Trophoblast cell (in vitro differentiated cells and primary cell): ENCODE measurements at regions not wholly inside any gene's neighbourhood (a gene's known extent, or its start where the extent isn't known, plus 50 kb on each side); places are given as distances from the start of the nearest gene placed in this dataset.
"Not testable (repeated sequence)": the region's sequence is repeated elsewhere in the genome, so short reads cannot be mapped to it uniquely, and the experiment has no call there.

Experiments used
- DNase-seq, 2 donors: peaks; one replicate each; pipeline ENCODE4 v3.0.0-alpha.2; 2016
- H2AFZ ChIP-seq: 2 replicates; pipeline ENCODE4 v1.6.1; 2013; ENCODE audit warnings: low read length, moderate library complexity, mild to moderate bottlenecking; ENCODE audit not compliant: insufficient read depth, poor library complexity
- H2AK5ac ChIP-seq: 2 replicates; pipeline ENCODE4 v1.6.1; 2013; ENCODE audit warnings: mild to moderate bottlenecking, low read length
- H2BK120ac ChIP-seq: 2 replicates; pipeline ENCODE4 v1.6.1; 2013; ENCODE audit warnings: low read length, mild to moderate bottlenecking, moderate library complexity; ENCODE audit not compliant: insufficient read depth, poor library complexity
- H2BK12ac ChIP-seq: 2 replicates; pipeline ENCODE4 v1.6.1; 2013; ENCODE audit warnings: mild to moderate bottlenecking, low read length, moderate library complexity
- H2BK5ac ChIP-seq: 2 replicates; pipeline ENCODE4 v1.6.1; 2013; ENCODE audit warnings: low read length, low read depth, moderate library complexity, mild to moderate bottlenecking; ENCODE audit not compliant: poor library complexity
- H3K14ac ChIP-seq: 2 replicates; pipeline ENCODE4 v1.6.1; 2013; ENCODE audit warnings: mild to moderate bottlenecking, low read length
- H3K18ac ChIP-seq: 2 replicates; pipeline ENCODE4 v1.6.1; 2013; ENCODE audit warnings: mild to moderate bottlenecking, low read length
- H3K23ac ChIP-seq: 2 replicates; pipeline ENCODE4 v1.6.1; 2013; ENCODE audit warnings: low read length
- H3K27ac ChIP-seq: 2 replicates; pipeline ENCODE4 v1.5.1; 2013; ENCODE audit warnings: low read depth, mild to moderate bottlenecking, inconsistent platforms, low read length, moderate library complexity
- H3K27me3 ChIP-seq: 2 replicates; pipeline ENCODE4 v1.6.1; 2013; ENCODE audit warnings: inconsistent platforms, mild to moderate bottlenecking, low read length, moderate library complexity; ENCODE audit not compliant: insufficient read depth
- H3K36me3 ChIP-seq, 2 experiments: 1 replicate in 1 of 2; 2 replicates in 1 of 2; pipeline ENCODE4 v1.6.1; 2013; ENCODE audit warnings: low read length in 2 of 2, mild to moderate bottlenecking in 2 of 2, moderate library complexity in 1 of 2; ENCODE audit not compliant: insufficient read depth in 2 of 2, control insufficient read depth in 1 of 2
- H3K4ac ChIP-seq: 2 replicates; pipeline ENCODE4 v1.6.1; 2013; ENCODE audit warnings: low read depth, mild to moderate bottlenecking, low read length, moderate library complexity
- H3K4me1 ChIP-seq, 2 experiments: 1 replicate in 1 of 2; 2 replicates in 1 of 2; pipeline ENCODE4 v1.6.1; 2013; ENCODE audit warnings: low read length in 2 of 2, mild to moderate bottlenecking in 2 of 2, moderate library complexity in 1 of 2; ENCODE audit not compliant: insufficient read depth in 2 of 2, control insufficient read depth in 1 of 2
- H3K4me2 ChIP-seq: 2 replicates; pipeline ENCODE4 v1.6.1; 2013; ENCODE audit warnings: inconsistent platforms, mild to moderate bottlenecking, low read length, moderate library complexity
- H3K4me3 ChIP-seq: 2 replicates; pipeline ENCODE4 v1.5.1; 2013; ENCODE audit warnings: mild to moderate bottlenecking, low read depth, low read length, inconsistent platforms
- H3K79me1 ChIP-seq: one replicate; pipeline ENCODE4 v1.6.1; 2013; ENCODE audit warnings: low read length
- H3K79me2 ChIP-seq: 2 replicates; pipeline ENCODE4 v1.6.1; 2013; ENCODE audit warnings: low read length, mild to moderate bottlenecking; ENCODE audit not compliant: control insufficient read depth, insufficient read depth, poor library complexity
- H3K9ac ChIP-seq: 2 replicates; pipeline ENCODE4 v1.6.1; 2013; ENCODE audit warnings: mild to moderate bottlenecking, low read length
- H3K9me3 ChIP-seq: 2 replicates; pipeline ENCODE4 v1.6.1; 2013; ENCODE audit warnings: low read depth, mild to moderate bottlenecking, control low read depth, inconsistent platforms, low read length; ENCODE audit not compliant: insufficient read depth
- H4K12ac ChIP-seq: 2 replicates; pipeline ENCODE4 v1.6.1; 2013; ENCODE audit warnings: low read depth, mild to moderate bottlenecking, low read length, moderate library complexity
- H4K8ac ChIP-seq: 2 replicates; pipeline ENCODE4 v1.6.1; 2013; ENCODE audit warnings: low read depth, mild to moderate bottlenecking, low read length, moderate library complexity
- H4K91ac ChIP-seq: one replicate; pipeline ENCODE4 v1.6.1; 2013; ENCODE audit warnings: low read depth, mild to moderate bottlenecking, low read length, moderate library complexity
- WGBS: extraction: QIAGEN DNeasy Blood & Tissue Kit; methylation state at CpG from one replicate; pipeline ENCODE4 v1.1.7; 2013; ENCODE audit warnings: missing lambda C conversion rate; ENCODE audit not compliant: insufficient read length, insufficient coverage; ENCODE audit errors: extremely low coverage; 5-methylcytosine and 5-hydroxymethylcytosine counted together

DNA sequence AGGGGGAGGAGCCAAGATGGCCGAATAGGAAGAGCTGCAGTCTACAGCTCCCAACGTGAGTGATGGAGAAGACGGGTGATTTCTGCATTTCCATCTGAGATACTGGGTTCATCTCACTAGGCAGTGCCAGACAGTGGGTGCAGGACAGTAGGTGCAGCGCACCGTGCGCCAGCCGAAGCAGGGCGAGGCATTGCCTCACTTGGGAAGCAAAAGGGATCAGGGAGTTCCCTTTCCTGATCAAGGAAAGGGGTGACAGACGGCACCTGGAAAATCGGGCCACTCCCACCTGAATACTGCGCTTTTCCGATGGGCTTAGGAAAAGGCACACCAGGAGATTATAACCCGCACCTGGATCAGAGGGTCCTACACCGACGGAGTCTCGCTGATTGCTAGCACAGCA lies 121.1 kb upstream of the SESTD1 start:
- not testable (repeated sequence) for H3K27ac ChIP-seq, DNase-seq
- WGBS, result no CpG with 5 or more reads among the region's 16 CpGs

DNA sequence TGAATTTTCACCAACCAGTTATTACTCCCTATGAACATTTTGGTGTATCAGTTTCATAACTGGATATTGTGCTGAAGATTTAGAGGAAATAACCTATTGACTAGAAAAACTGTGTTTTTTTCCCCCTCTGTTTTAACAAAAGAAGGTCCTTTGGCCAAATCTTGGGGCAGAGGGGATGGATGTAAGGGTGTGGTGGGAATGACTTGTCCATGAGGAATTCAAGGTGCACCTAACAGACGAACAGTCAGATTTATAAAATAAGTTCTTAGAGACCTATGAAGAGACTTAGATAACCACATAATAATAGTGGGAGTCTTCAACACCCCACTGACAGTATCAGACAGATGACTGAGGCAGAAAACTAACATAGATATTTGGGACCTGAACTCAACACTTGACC lies 119.3 kb upstream of the SESTD1 start:
- no peak overlapping the region for H4K91ac ChIP-seq
- H3K36me3 ChIP-seq, result no peaks in the 10 kb centered on the region
- no peaks in the 10 kb centered on the region for H3K79me2 ChIP-seq
- no peak overlapping the region for H2AK5ac ChIP-seq
- H3K27me3 ChIP-seq, result no peaks in the 10 kb centered on the region
- no peak overlapping the region for H4K8ac ChIP-seq
- no peak overlapping the region for H2BK120ac ChIP-seq
- no peak overlapping the region for H3K14ac ChIP-seq
- H3K4ac ChIP-seq, result no peak overlapping the region
- no peak overlapping the region for H3K4me3 ChIP-seq
- no peak overlapping the region for H2AFZ ChIP-seq
- no peak for DNase-seq
- no peak overlapping the region for H2BK12ac ChIP-seq
- H3K9ac ChIP-seq, result no peak overlapping the region
- H3K27ac ChIP-seq, result no peak overlapping the region
- H3K79me1 ChIP-seq, result no peaks in the 10 kb centered on the region
- H3K23ac ChIP-seq, result no peak overlapping the region
- no peak overlapping the region for H2BK5ac ChIP-seq
- H3K9me3 ChIP-seq, result peaks cover 5% of the 10 kb centered on the region
- no peak overlapping the region for H3K4me2 ChIP-seq
- no peaks in the 10 kb centered on the region for H3K4me1 ChIP-seq
- no peak overlapping the region for H4K12ac ChIP-seq
- no CpG with 5 or more reads among the region's 1 CpG for WGBS
- H3K18ac ChIP-seq, result no peak overlapping the region

More for the DNA sequence above, 121.1 kb upstream of the SESTD1 start:
- H3K23ac ChIP-seq, H2BK12ac ChIP-seq, H4K12ac ChIP-seq, H4K91ac ChIP-seq, H3K36me3 ChIP-seq, H3K4ac ChIP-seq, H3K14ac ChIP-seq, H2AK5ac ChIP-seq, H2AFZ ChIP-seq, H2BK120ac ChIP-seq, H3K9me3 ChIP-seq, H4K8ac ChIP-seq, H3K79me1 ChIP-seq, H3K9ac ChIP-seq, H3K4me2 ChIP-seq, H2BK5ac ChIP-seq, H3K27me3 ChIP-seq, H3K4me3 ChIP-seq, H3K79me2 ChIP-seq, H3K4me1 ChIP-seq, H3K18ac ChIP-seq: not testable (repeated sequence)

DNA sequence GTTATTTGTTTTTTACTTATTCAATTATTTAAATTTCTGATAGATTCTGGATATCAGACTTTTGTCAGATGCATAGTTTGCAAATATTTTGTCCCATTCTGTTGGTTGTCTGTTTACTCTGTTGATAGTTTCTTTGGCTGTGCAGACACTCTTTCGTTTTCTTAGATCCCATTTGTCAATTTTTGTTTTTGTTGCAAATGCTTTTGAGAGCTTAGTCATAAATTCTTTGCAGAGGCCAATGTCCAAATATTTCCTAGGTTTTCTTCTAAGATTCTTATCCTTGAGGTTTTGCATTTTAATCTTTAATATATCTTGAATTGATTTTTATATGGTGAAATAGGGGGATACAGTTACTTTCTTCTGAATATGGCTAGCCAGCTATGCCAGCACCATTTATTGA lies 112.7 kb upstream of the SESTD1 start:
- no peaks in the 10 kb centered on the region for H3K27me3 ChIP-seq
- H3K27ac ChIP-seq, result no peak overlapping the region
- H4K91ac ChIP-seq, result no peak overlapping the region
- no peak overlapping the region for H3K14ac ChIP-seq
- no peak overlapping the region for H3K23ac ChIP-seq
- no peaks in the 10 kb centered on the region for H3K36me3 ChIP-seq
- no CpG with 5 or more reads among the region's 1 CpG for WGBS
- no peak overlapping the region for H2BK5ac ChIP-seq
- no peaks in the 10 kb centered on the region for H3K4me1 ChIP-seq
- H2AK5ac ChIP-seq, result no peak overlapping the region
- no peaks in the 10 kb centered on the region for H3K9me3 ChIP-seq
- H3K9ac ChIP-seq, result no peak overlapping the region
- no peak overlapping the region for H4K8ac ChIP-seq
- no peaks in the 10 kb centered on the region for H3K79me1 ChIP-seq
- H2BK12ac ChIP-seq, result no peak overlapping the region
- peak in 1 of 2 donors; percentile 24 for DNase-seq
- H3K4me2 ChIP-seq, result no peak overlapping the region
- no peak overlapping the region for H2BK120ac ChIP-seq
- H3K79me2 ChIP-seq, result no peaks in the 10 kb centered on the region
- H3K4ac ChIP-seq, result no peak overlapping the region
- H3K4me3 ChIP-seq, result no peak overlapping the region
- no peak overlapping the region for H2AFZ ChIP-seq
- H3K18ac ChIP-seq, result no peak overlapping the region
- H4K12ac ChIP-seq, result no peak overlapping the region

DNA sequence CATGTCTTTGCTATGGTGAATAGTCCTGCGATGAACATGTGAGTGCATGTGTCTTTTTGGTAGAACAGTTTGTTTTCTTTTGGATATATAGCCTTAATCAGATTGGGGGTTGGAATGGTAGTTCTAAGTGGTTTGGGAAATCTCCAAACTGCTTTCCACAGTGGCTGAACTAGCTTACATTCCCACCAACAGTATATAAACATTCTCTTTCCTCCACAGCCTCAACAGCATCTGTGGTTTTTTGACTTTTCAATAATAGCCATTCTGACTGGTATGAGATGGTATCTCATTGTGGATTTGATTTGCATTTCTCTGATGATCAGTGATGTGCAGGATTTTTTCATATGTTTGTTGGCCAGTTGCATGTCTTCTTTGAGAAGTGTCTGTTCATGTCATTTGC lies 112.2 kb upstream of the SESTD1 start:
- Histone ChIP-seq H2AK5ac (no peak overlapping the region), H3K9me3 (no peaks in the 10 kb centered on the region), H3K4me3 (no peak overlapping the region), H3K9ac (no peak overlapping the region), H4K12ac (no peak overlapping the region), H2BK5ac (no peak overlapping the region), H3K14ac (no peak overlapping the region), H3K4me1 (no peaks in the 10 kb centered on the region), H2BK12ac (no peak overlapping the region), H3K4me2 (no peak overlapping the region), H3K23ac (no peak overlapping the region), H4K91ac (no peak overlapping the region), H2AFZ (no peak overlapping the region), H3K27ac (no peak overlapping the region), H4K8ac (no peak overlapping the region), H3K79me1 (no peaks in the 10 kb centered on the region), H2BK120ac (no peak overlapping the region), H3K79me2 (no peaks in the 10 kb centered on the region), H3K4ac (no peak overlapping the region), H3K18ac (no peak overlapping the region), H3K27me3 (no peaks in the 10 kb centered on the region), H3K36me3 (no peaks in the 10 kb centered on the region)
- no CpG with 5 or more reads among the region's 1 CpG for WGBS
- DNase-seq, result no peak
